ENCODE measurements at regions not wholly inside any gene's neighbourhood (a gene's known extent, or its start where the extent isn't known, plus 50 kb on each side); places are given as distances from the start of the nearest gene placed in this dataset.

DNA sequence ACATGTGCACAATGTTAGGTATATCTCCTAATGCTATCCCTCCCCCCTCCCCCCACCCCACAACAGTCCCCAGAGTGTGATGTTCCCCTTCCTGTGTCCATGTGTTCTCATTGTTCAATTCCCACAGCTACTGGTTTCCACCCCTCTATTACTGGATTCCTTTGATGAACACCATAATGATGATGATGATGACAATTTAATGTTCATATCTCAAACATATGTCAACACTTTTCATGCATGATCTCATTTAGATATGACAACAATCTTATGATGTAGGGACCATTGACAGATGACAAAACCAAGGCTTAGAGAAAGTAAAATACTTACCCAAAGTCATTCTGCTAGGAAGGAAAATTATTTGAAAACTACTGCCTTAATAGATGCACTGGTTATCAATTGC is 97.6 kb downstream of the TMEM114 start:
- TF ChIP-seq POLR2A (IDR thresholded peaks at IDR 0.05; ENCODE audit: low read depth) (no peak), CTCF (IDR thresholded peaks at IDR 0.05) (no peak), EP300 (IDR thresholded peaks at IDR 0.05) (no peak), POLR2AphosphoS5 (IDR thresholded peaks at IDR 0.05) (no peak)

Measured in esophagus muscularis mucosa (tissue), 4 donors.